ENCODE measurements at regions not wholly inside any gene's neighbourhood (a gene's known extent, or its start where the extent isn't known, plus 50 kb on each side); places are given as distances from the start of the nearest gene placed in this dataset.
"Not testable (repeated sequence)": the region's sequence is repeated elsewhere in the genome, so short reads cannot be mapped to it uniquely, and the experiment has no call there.

GRCh38 chr15:95636107-95636506, 694.4 kb upstream of the NR2F2 start:
- DNase-seq = no peak

GRCh38 chr15:95637234-95637633, 693.3 kb upstream of the NR2F2 start:
- not testable (repeated sequence) for DNase-seq

- no peak for DNase-seq
Measured at GRCh38 chr15:95639208-95639607, 691.3 kb upstream of the NR2F2 start.

GRCh38 chr15:95644100-95644875, 686.2 kb upstream of the NR2F2 start:
- DNase-seq = no peak

- no peak for DNase-seq
Measured at GRCh38 chr15:95645791-95646338, 684.6 kb upstream of the NR2F2 start.

GRCh38 chr15:95646484-95647273, 683.8 kb upstream of the NR2F2 start:
- no peak for DNase-seq

- no peak for DNase-seq
Measured at GRCh38 chr15:95647531-95648277, 682.8 kb upstream of the NR2F2 start.

GRCh38 chr15:95653361-95653805, 677.1 kb upstream of the NR2F2 start:
- DNase-seq = no peak

GRCh38 chr15:95655089-95655607, 675.4 kb upstream of the NR2F2 start:
- DNase-seq = no peak

GRCh38 chr15:95656595-95656994, 673.9 kb upstream of the NR2F2 start:
- no peak for DNase-seq

GRCh38 chr15:95658799-95659198, 671.7 kb upstream of the NR2F2 start:
- no peak for DNase-seq

- DNase-seq = no peak
Measured at GRCh38 chr15:95659656-95660055, 670.8 kb upstream of the NR2F2 start.

GRCh38 chr15:95662638-95663037, 667.9 kb upstream of the NR2F2 start:
- DNase-seq = no peak

- DNase-seq = no peak
Measured at GRCh38 chr15:95663156-95664100, 667.1 kb upstream of the NR2F2 start.

- no peak for DNase-seq
Measured at GRCh38 chr15:95664450-95664849, 666.0 kb upstream of the NR2F2 start.

GRCh38 chr15:95669146-95669922, 661.2 kb upstream of the NR2F2 start:
- DNase-seq = no peak

GRCh38 chr15:95674031-95674430, 656.5 kb upstream of the NR2F2 start:
- DNase-seq = no peak

- no peak for DNase-seq
Measured at GRCh38 chr15:95676500-95676899, 654.0 kb upstream of the NR2F2 start.

GRCh38 chr15:95679847-95680582, 650.5 kb upstream of the NR2F2 start:
- no peak for DNase-seq

GRCh38 chr15:95680728-95681127, 649.8 kb upstream of the NR2F2 start:
- no peak for DNase-seq
